GM12878 (cell line): ENCODE measurements at regions not wholly inside any gene's neighbourhood (a gene's known extent, or its start where the extent isn't known, plus 50 kb on each side); places are given as distances from the start of the nearest gene placed in this dataset.

ENCODE experiments used
- ATAC-seq: fragments of 200-7000 bp; cut with Tn5 transposase; 3 replicates; pipeline ENCODE4 v1.9.1; 2020; ENCODE audit warnings: mild to moderate bottlenecking, moderate library complexity
- BruUV-seq: library from RNA; stranded (reverse); fragments of 400-500 nt; replicated peaks from 2 replicates; lab custom pipeline; 2021; lab: Mats Ljungman, UMichigan
- CTCF ChIA-PET: fragments of 300-600 bp; sonication (Branson Sonifier 250); formaldehyde crosslinking; extraction: SDS; loops from one replicate; lab custom pipeline; 2021; ENCODE audit warnings: inconsistent platforms; lab: Yijun Ruan, JAX
- POLR2A ChIA-PET: fragments of 350-600 bp; formaldehyde crosslinking; extraction: SDS; loops from one replicate; lab custom pipeline; 2021; ENCODE audit warnings: inconsistent platforms; lab: Charles Lee
- RAD21 ChIA-PET: fragments of 300-600 bp; sonication (Branson Sonifier 250); formaldehyde crosslinking; loops from one replicate; lab custom pipeline; 2023; ENCODE audit warnings: antibody characterized with exemption; ENCODE audit not compliant: unreplicated experiment; lab: Charles Lee
- SMC1A ChIA-PET: fragments of 300-600 bp; sonication (Branson Sonifier 250); formaldehyde crosslinking; loops from one replicate; lab custom pipeline; 2023; ENCODE audit not compliant: unreplicated experiment, uncharacterized antibody; lab: Charles Lee
- DNase-seq: peaks from one replicate; pipeline ENCODE4 v3.0.0-alpha.2; 2011; ENCODE audit warnings: low read depth, low spot score
- FAIRE-seq: peaks from 3 replicates; lab custom pipeline; 2011; peaks lifted over from hg19 to GRCh38; lab: Jason Lieb, UNC
- H2AFZ ChIP-seq: 2 replicates; pipeline ENCODE4 v1.6.0; 2011; ENCODE audit warnings: low read depth, low read length, control low read depth; ENCODE audit not compliant: control insufficient read depth
- H3K27ac ChIP-seq: 2 replicates; pipeline ENCODE4 v1.5.1; 2011; ENCODE audit warnings: control low read depth; ENCODE audit not compliant: control insufficient read depth, insufficient read depth
- H3K27me3 ChIP-seq, 2 experiments: replicated peaks in 1 of 2; 2 replicates each; pipeline versions ENCODE4 v1.6.0 to v1.6.1; 2011; ENCODE audit warnings: low read length in 1 of 2; ENCODE audit not compliant: control insufficient read depth in 2 of 2, insufficient read depth in 2 of 2
- H3K36me3 ChIP-seq, 2 experiments: 2 replicates each; pipeline ENCODE4 v1.5.1; 2011; ENCODE audit warnings: low read length in 1 of 2; ENCODE audit not compliant: control insufficient read depth in 2 of 2, insufficient read depth in 2 of 2
- H3K4me1 ChIP-seq: 2 replicates; pipeline ENCODE4 v1.6.1; 2011; ENCODE audit warnings: mild to moderate bottlenecking, low read length, moderate library complexity, mixed read lengths; ENCODE audit not compliant: control insufficient read depth, insufficient read depth
- H3K4me2 ChIP-seq: 2 replicates; pipeline ENCODE4 v1.6.0; 2011; ENCODE audit warnings: control low read depth; ENCODE audit not compliant: control insufficient read depth, insufficient read depth
- H3K4me3 ChIP-seq: fragments of 200-600 bp; sonication (generic); 2 replicates; pipeline ENCODE4 v1.5.1; 2016
- H3K79me2 ChIP-seq: 2 replicates; pipeline ENCODE4 v1.6.0; 2011; ENCODE audit warnings: low read length; ENCODE audit not compliant: control insufficient read depth, insufficient read depth
- H3K9ac ChIP-seq: 2 replicates; pipeline ENCODE4 v1.8.0; 2011; ENCODE audit warnings: low read length, control low read depth, mixed read lengths; ENCODE audit not compliant: control insufficient read depth, insufficient read depth
- H3K9me3 ChIP-seq: replicated peaks from 3 replicates; pipeline ENCODE4 v1.5.1; 2011; ENCODE audit warnings: mild to moderate bottlenecking, low read length; ENCODE audit not compliant: control insufficient read depth, insufficient read depth
- H4K20me1 ChIP-seq: 2 replicates; pipeline ENCODE4 v1.6.0; 2011; ENCODE audit not compliant: control insufficient read depth, insufficient read depth
- ATF2 ChIP-seq: IDR thresholded peaks from 2 replicates; pipeline ENCODE4 v1.6.1; 2012; ENCODE audit warnings: low read length, inconsistent platforms
- ATF7 ChIP-seq: fragments of 450-650 bp; IDR thresholded peaks from 2 replicates; pipeline ENCODE4 v1.6.1; 2016; ENCODE audit warnings: low read depth, mild to moderate bottlenecking
- CREM ChIP-seq: IDR thresholded peaks from 2 replicates; pipeline ENCODE4 v1.6.1; 2014; ENCODE audit warnings: antibody characterized with exemption, low read depth
- E2F4 ChIP-seq: IDR thresholded peaks from 2 replicates; pipeline ENCODE4 v1.6.1; 2012; ENCODE audit warnings: low read depth, low read length, improper control_type of control experiment
- ELK1 ChIP-seq: IDR thresholded peaks from 2 replicates; pipeline ENCODE4 v1.6.1; 2012; ENCODE audit warnings: low read depth, low read length, improper control_type of control experiment
- KAT2A ChIP-seq: conservative IDR thresholded peaks from 2 replicates; pipeline ENCODE4 v1.6.1; 2011; ENCODE audit warnings: low read depth, low read length; ENCODE audit not compliant: control insufficient read depth
- MAX ChIP-seq: IDR thresholded peaks from 2 replicates; pipeline ENCODE4 v1.6.1; 2012; ENCODE audit warnings: low read depth, low read length, improper control_type of control experiment
- MEF2A ChIP-seq: IDR thresholded peaks from 2 replicates; pipeline ENCODE4 v1.6.1; 2011; ENCODE audit warnings: low read depth, mild to moderate bottlenecking, low read length, moderate library complexity; ENCODE audit not compliant: insufficient read depth
- MEF2B ChIP-seq: fragments of 450-650 bp; IDR thresholded peaks from 2 replicates; pipeline ENCODE4 v1.6.1; 2018; ENCODE audit warnings: mild to moderate bottlenecking, moderate library complexity; ENCODE audit not compliant: partially characterized antibody, poor library complexity, severe bottlenecking
- NFIC ChIP-seq: IDR thresholded peaks from 2 replicates; pipeline ENCODE4 v1.6.1; 2012; ENCODE audit warnings: low read depth, mild to moderate bottlenecking, inconsistent platforms, low read length, moderate library complexity
- NFYA ChIP-seq: IDR thresholded peaks from 2 replicates; pipeline ENCODE4 v1.6.1; 2011; ENCODE audit warnings: low read depth, mild to moderate bottlenecking, low read length, improper control_type of control experiment, borderline replicate concordance
- PBX3 ChIP-seq: IDR thresholded peaks from 2 replicates; pipeline ENCODE4 v1.6.1; 2011; ENCODE audit warnings: mild to moderate bottlenecking, low read depth, low read length, moderate library complexity; ENCODE audit not compliant: insufficient replicate concordance
- POLR2AphosphoS5 ChIP-seq: IDR thresholded peaks from 2 replicates; pipeline ENCODE4 v1.6.1; 2011; ENCODE audit warnings: mild to moderate bottlenecking, low read length, inconsistent platforms
- SMARCA5 ChIP-seq: fragments of 450-650 bp; IDR thresholded peaks from 2 replicates; pipeline ENCODE4 v1.6.1; 2017; ENCODE audit warnings: mild to moderate bottlenecking
- SMC3 ChIP-seq: IDR thresholded peaks from 2 replicates; pipeline ENCODE4 v1.6.1; 2011; ENCODE audit warnings: low read length, improper control_type of control experiment, borderline replicate concordance
- SREBF1 ChIP-seq: IDR thresholded peaks from 2 replicates; pipeline ENCODE4 v1.6.1; 2012; ENCODE audit warnings: mild to moderate bottlenecking, low read length
- TCF3 ChIP-seq: IDR thresholded peaks from 2 replicates; pipeline ENCODE4 v1.6.1; 2012; ENCODE audit warnings: low read depth, mild to moderate bottlenecking, low read length, borderline replicate concordance; ENCODE audit not compliant: insufficient read depth
- WGBS: methylation state at CpG from one replicate; pipeline ENCODE4 v1.1.6; 2016; ENCODE audit warnings: low lambda C conversion rate; ENCODE audit not compliant: insufficient replicate concordance, insufficient coverage; ENCODE audit errors: missing lambda C conversion rate; 5-methylcytosine and 5-hydroxymethylcytosine counted together
- in situ Hi-C: fragments of 300-500 bp; cut with MboI; formaldehyde crosslinking; loops from 9 replicates; pipeline ENCODE4 v1.14.3; 2018; ENCODE audit warnings: mixed read lengths
- intact Hi-C: fragments of 100-400 bp; cut with micrococcal nuclease; formaldehyde crosslinking; loops from one replicate; pipeline ENCODE4 v1.14.2; 2022; ENCODE audit not compliant: unreplicated experiment

- SMC1A ChIA-PET = interaction anchor here (0.7 to 0.8 kb wide), 2 partner anchors 90 to 221 kb away, joined by 3 read pairs; no protein-coding TSS in a partner anchor
- RAD21 ChIA-PET = no interaction called here
- no peak for DNase-seq
- FAIRE-seq = no peak
- Histone ChIP-seq H3K9ac (no peak overlapping the region), H3K4me1 (peaks cover 3% of the 10 kb centered on the region; the same call in 1 of the 2 replicates), H3K36me3 (no peaks in the 10 kb centered on the region), H3K27me3 (peaks cover 0 to 4% of the 10 kb centered on the region in 2 experiments; a peak in 1 of 4 replicates), H3K9me3 (no peaks in the 10 kb centered on the region), H2AFZ (no peak overlapping the region), H3K4me3 (no peak overlapping the region), H3K4me2 (no peak overlapping the region), H4K20me1 (no peaks in the 10 kb centered on the region), H3K79me2 (no peaks in the 10 kb centered on the region), H3K27ac (no peak overlapping the region)
- POLR2A ChIA-PET = no interaction called here
- intact Hi-C loops (no loop called here), in situ Hi-C loops (no loop called here)
- no TSS peak for BruUV-seq
- 63% methylated on average over 11 of the region's 11 CpGs for WGBS
- no peak for TF ChIP-seq SMC3
- TF ChIP-seq MAX = no peak
- no peak for TF ChIP-seq ELK1
- no peak for TF ChIP-seq MEF2A
- TF ChIP-seq SREBF1 = no peak
- no peak for TF ChIP-seq PBX3
- no peak for TF ChIP-seq KAT2A
- TF ChIP-seq ATF2 = no peak
- no peak for TF ChIP-seq CREM
- no peak for TF ChIP-seq SMARCA5
- TF ChIP-seq MEF2B = no peak
- TF ChIP-seq NFYA = no peak
- no peak for TF ChIP-seq TCF3
- TF ChIP-seq E2F4 = no peak
- no peak for TF ChIP-seq ATF7
- TF ChIP-seq POLR2AphosphoS5 = no peak
- TF ChIP-seq NFIC = no peak
- no peak for ATAC-seq
- CTCF ChIA-PET = interaction anchor here (3.5 kb wide), 1 partner anchor 220 kb away, joined by 53 read pairs; no protein-coding TSS in a partner anchor
Measured at GRCh38 chr18:76619261-76619620, 124.2 kb upstream of the ZNF516 start.
